ENCODE measurements at regions not wholly inside any gene's neighbourhood (a gene's known extent, or its start where the extent isn't known, plus 50 kb on each side); places are given as distances from the start of the nearest gene placed in this dataset.

DNA sequence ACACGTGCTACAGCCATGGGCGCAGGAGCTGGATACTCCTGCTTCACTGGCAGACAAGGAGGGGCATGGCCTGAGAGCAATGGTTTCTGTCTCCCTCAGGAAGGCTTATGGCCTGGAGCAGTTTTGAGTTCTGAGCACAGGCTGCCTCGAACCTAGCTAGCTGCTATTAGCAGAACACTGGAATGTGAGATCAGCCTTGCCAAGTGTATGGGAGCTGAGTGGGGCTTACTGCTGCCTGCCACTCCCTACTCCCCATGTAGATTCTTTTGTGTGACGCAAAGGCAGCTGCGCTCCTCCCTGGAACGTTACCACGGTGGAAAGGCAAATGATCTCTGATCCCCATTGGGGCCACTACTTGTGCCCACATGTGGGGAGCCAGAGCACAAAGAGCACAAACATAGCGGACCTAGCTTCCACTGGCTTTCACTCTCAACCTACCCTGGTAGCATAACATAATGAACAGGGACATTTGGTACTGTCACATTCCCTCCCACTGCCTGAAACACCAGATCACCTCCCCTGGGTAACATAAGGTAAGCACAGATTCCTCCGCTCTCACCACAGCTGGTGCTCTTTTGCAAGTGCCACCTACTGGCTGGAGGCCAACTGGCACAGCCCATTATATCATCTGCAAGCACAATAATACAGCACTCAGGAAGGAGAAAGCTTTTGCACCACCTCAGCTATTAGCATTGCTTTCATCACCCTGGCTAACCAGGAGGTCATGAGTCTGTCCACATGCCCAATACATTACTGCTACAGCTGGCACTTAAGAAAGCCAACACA is 84.6 kb upstream of the GUCY1A2 start:
- no peak for TF ChIP-seq EZH2 (IDR thresholded peaks at IDR 0.05; ENCODE audit: borderline replicate concordance, low read length)
- TF ChIP-seq CTCF (IDR thresholded peaks at IDR 0.05; ENCODE audit: low read length) = peak; percentile 35
